HEK293T (cell line): ENCODE measurements at regions not wholly inside any gene's neighbourhood (a gene's known extent, or its start where the extent isn't known, plus 50 kb on each side); places are given as distances from the start of the nearest gene placed in this dataset.

Source experiments
- ARNT ChIP-seq: fragments of 450-650 bp; IDR thresholded peaks from 2 replicates; pipeline ENCODE4 v1.6.1; 2017; ENCODE audit warnings: mild to moderate bottlenecking
- BHLHE40 ChIP-seq: fragments of 450-650 bp; IDR thresholded peaks from 2 replicates; pipeline ENCODE4 v1.6.1; 2016; ENCODE audit warnings: mild to moderate bottlenecking, moderate library complexity, borderline replicate concordance
- CTBP1 ChIP-seq: fragments of 450-650 bp; IDR thresholded peaks from 2 replicates; pipeline ENCODE4 v1.6.1; 2016; ENCODE audit warnings: borderline replicate concordance
- FOXA1 ChIP-seq: fragments of 450-650 bp; IDR thresholded peaks from 2 replicates; pipeline ENCODE4 v1.6.1; 2016; ENCODE audit warnings: mild to moderate bottlenecking
- FOXK2 ChIP-seq: fragments of 450-650 bp; IDR thresholded peaks from 2 replicates; pipeline ENCODE4 v1.6.1; 2016; ENCODE audit warnings: mild to moderate bottlenecking
- FOXM1 ChIP-seq: fragments of 450-650 bp; IDR thresholded peaks from 2 replicates; pipeline ENCODE4 v1.6.1; 2017; ENCODE audit warnings: mild to moderate bottlenecking, borderline replicate concordance
- L3MBTL2 ChIP-seq: fragments of 450-650 bp; conservative IDR thresholded peaks from 2 replicates; pipeline ENCODE4 v1.6.1; 2016; ENCODE audit warnings: mild to moderate bottlenecking
- LEF1 ChIP-seq: fragments of 450-650 bp; IDR thresholded peaks from 2 replicates; pipeline ENCODE4 v1.6.1; 2017; ENCODE audit warnings: mild to moderate bottlenecking, borderline replicate concordance
- NFRKB ChIP-seq: fragments of 450-650 bp; IDR thresholded peaks from 2 replicates; pipeline ENCODE4 v1.6.1; 2016; ENCODE audit warnings: mild to moderate bottlenecking, moderate library complexity
- SP1 ChIP-seq: fragments of 450-650 bp; IDR thresholded peaks from 2 replicates; pipeline ENCODE4 v1.6.1; 2017
- SUZ12 ChIP-seq: fragments of 450-650 bp; IDR thresholded peaks from 2 replicates; pipeline ENCODE4 v1.6.1; 2016; ENCODE audit warnings: mild to moderate bottlenecking
- TARDBP ChIP-seq: fragments of 450-650 bp; IDR thresholded peaks from 2 replicates; pipeline ENCODE4 v1.6.1; 2016
- ZNF384 ChIP-seq: fragments of 450-650 bp; IDR thresholded peaks from 2 replicates; pipeline ENCODE4 v1.6.1; 2016
- TF ChIP-seq, protein P1 (sequence below): fragments of 450-650 bp; IDR thresholded peaks from 2 replicates; pipeline ENCODE4 v1.6.1; 2016

DNA sequence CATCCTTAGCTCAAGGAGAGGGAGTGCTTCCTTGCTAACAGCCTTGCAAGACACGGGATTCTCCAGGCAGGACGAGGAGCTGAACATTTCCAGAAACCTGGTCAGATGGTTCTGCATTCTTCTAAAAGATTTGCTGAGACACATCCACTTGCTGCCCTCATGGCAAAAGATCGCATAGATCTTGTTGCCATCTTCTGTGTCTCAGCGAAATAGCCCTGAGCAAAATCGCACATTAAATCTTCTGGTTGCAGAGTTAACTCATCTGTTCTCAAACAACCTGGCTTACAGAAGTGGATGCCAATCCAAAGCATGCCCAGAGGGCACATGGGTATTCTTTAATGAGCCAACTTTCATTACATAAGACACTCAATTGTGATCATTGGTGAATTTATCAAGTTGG is 167.5 kb downstream of the PRKX start:
- TF ChIP-seq FOXK2 (no peak), ZNF384 (no peak), FOXM1 (no peak), SP1 (no peak), TARDBP (no peak), L3MBTL2 (no peak), CTBP1 (no peak), FOXA1 (no peak), ARNT (no peak), SUZ12 (no peak), LEF1 (no peak), NFRKB (no peak), BHLHE40 (no peak)
- TF ChIP-seq, protein P1, sequence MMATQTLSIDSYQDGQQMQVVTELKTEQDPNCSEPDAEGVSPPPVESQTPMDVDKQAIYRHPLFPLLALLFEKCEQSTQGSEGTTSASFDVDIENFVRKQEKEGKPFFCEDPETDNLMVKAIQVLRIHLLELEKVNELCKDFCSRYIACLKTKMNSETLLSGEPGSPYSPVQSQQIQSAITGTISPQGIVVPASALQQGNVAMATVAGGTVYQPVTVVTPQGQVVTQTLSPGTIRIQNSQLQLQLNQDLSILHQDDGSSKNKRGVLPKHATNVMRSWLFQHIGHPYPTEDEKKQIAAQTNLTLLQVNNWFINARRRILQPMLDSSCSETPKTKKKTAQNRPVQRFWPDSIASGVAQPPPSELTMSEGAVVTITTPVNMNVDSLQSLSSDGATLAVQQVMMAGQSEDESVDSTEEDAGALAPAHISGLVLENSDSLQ = no peak
